Tongue (tissue), 1 donor: ENCODE measurements at regions not wholly inside any gene's neighbourhood (a gene's known extent, or its start where the extent isn't known, plus 50 kb on each side); places are given as distances from the start of the nearest gene placed in this dataset.
A peak's percentile ranks its signal among the peaks of the same experiment; 100 is the strongest.
"Not testable (repeated sequence)": the region's sequence is repeated elsewhere in the genome, so short reads cannot be mapped to it uniquely, and the experiment has no call there.

Experiments used
- DNase-seq: peaks from one replicate; pipeline ENCODE4 v3.0.0-alpha.2; 2015

GRCh38 chr5:94025788-94026473 is 284.5 kb upstream of the POU5F2 start:
- no peak for DNase-seq

- DNase-seq: no peak
These were observed 283.2 kb upstream of the POU5F2 start for GRCh38 chr5:94024620-94025019.

- no peak for DNase-seq
These were observed 282.7 kb upstream of the POU5F2 start for GRCh38 chr5:94024101-94024500.

GRCh38 chr5:94021246-94021645 is 279.8 kb upstream of the POU5F2 start:
- DNase-seq: peak; percentile 1

- DNase-seq: no peak
These were observed 276.2 kb upstream of the POU5F2 start for GRCh38 chr5:94017579-94017978.

- DNase-seq: no peak
These were observed 269.4 kb upstream of the POU5F2 start for GRCh38 chr5:94010814-94011213.

GRCh38 chr5:94009161-94009560 is 267.8 kb upstream of the POU5F2 start:
- DNase-seq: no peak

- DNase-seq: no peak
These were observed 257.6 kb upstream of the POU5F2 start for GRCh38 chr5:93998951-93999455.

- DNase-seq: no peak
These were observed 256.2 kb upstream of the POU5F2 start for GRCh38 chr5:93997562-93997961.

- no peak for DNase-seq
These were observed 253.8 kb upstream of the POU5F2 start for GRCh38 chr5:93995126-93995621.

GRCh38 chr5:93993161-93993560 is 251.8 kb upstream of the POU5F2 start:
- DNase-seq: peak; percentile 27

- DNase-seq: no peak
These were observed 249.2 kb upstream of the POU5F2 start for GRCh38 chr5:93990504-93991070.

GRCh38 chr5:93985940-93986570 is 244.7 kb upstream of the POU5F2 start:
- DNase-seq: not testable (repeated sequence)

- DNase-seq: no peak
These were observed 236.8 kb upstream of the POU5F2 start for GRCh38 chr5:93978222-93978621.

GRCh38 chr5:93967923-93968322 is 226.5 kb upstream of the POU5F2 start:
- no peak for DNase-seq

GRCh38 chr5:93964421-93964820 is 223.0 kb upstream of the POU5F2 start:
- DNase-seq: no peak

GRCh38 chr5:93960042-93960441 is 218.6 kb upstream of the POU5F2 start:
- no peak for DNase-seq

- DNase-seq: no peak
These were observed 214.6 kb upstream of the POU5F2 start for GRCh38 chr5:93956006-93956405.

- DNase-seq: no peak
These were observed 213.1 kb upstream of the POU5F2 start for GRCh38 chr5:93954421-93955069.

- DNase-seq: no peak
These were observed 212.0 kb upstream of the POU5F2 start for GRCh38 chr5:93953442-93953841.

- DNase-seq: no peak
These were observed 200.5 kb upstream of the POU5F2 start for GRCh38 chr5:93941897-93942296.

- not testable (repeated sequence) for DNase-seq
These were observed 191.9 kb upstream of the POU5F2 start for GRCh38 chr5:93933269-93933668.

GRCh38 chr5:93930098-93930497 is 188.7 kb upstream of the POU5F2 start:
- DNase-seq: no peak
